ENCODE measurements at regions not wholly inside any gene's neighbourhood (a gene's known extent, or its start where the extent isn't known, plus 50 kb on each side); places are given as distances from the start of the nearest gene placed in this dataset.

DNA sequence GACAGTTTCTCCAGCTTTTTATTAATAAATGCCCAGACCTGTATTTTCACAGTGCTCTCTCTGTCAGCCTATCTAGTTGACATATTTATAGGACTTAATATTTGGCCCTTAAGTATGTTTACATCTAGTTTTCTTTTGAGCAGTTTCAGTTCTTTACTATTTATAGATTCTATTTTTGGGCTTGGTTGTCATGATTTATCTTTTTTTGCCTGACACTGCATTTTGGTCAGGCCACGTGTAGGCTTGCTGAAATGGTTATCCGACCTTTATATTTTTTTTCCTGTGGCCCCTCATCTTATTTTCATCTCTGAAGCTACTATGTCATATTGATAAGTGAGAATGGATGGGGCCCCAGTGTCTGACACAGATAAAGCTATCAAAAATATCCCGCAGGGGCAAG, 515.4 kb upstream of the FZD8 start:
- WGBS, 2 donors = 64 to 80% methylated on average over 3 of the region's 3 CpGs
- H3K9me3 ChIP-seq = no peaks in the 10 kb centered on the region
- H3K36me3 ChIP-seq = no peaks in the 10 kb centered on the region
- H3K27ac ChIP-seq = no peak overlapping the region
- no peak overlapping the region for H3K4me3 ChIP-seq
- DNase-seq = no peak
- H3K27me3 ChIP-seq = no peaks in the 10 kb centered on the region
- no peak for TF ChIP-seq POLR2A (IDR thresholded peaks at IDR 0.05)
- no peak for TF ChIP-seq EP300 (IDR thresholded peaks at IDR 0.05)
- TF ChIP-seq POLR2AphosphoS5 (IDR thresholded peaks at IDR 0.05) = no peak
- TF ChIP-seq, protein P1, sequence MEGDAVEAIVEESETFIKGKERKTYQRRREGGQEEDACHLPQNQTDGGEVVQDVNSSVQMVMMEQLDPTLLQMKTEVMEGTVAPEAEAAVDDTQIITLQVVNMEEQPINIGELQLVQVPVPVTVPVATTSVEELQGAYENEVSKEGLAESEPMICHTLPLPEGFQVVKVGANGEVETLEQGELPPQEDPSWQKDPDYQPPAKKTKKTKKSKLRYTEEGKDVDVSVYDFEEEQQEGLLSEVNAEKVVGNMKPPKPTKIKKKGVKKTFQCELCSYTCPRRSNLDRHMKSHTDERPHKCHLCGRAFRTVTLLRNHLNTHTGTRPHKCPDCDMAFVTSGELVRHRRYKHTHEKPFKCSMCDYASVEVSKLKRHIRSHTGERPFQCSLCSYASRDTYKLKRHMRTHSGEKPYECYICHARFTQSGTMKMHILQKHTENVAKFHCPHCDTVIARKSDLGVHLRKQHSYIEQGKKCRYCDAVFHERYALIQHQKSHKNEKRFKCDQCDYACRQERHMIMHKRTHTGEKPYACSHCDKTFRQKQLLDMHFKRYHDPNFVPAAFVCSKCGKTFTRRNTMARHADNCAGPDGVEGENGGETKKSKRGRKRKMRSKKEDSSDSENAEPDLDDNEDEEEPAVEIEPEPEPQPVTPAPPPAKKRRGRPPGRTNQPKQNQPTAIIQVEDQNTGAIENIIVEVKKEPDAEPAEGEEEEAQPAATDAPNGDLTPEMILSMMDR (IDR thresholded peaks at IDR 0.05) = no peak
- intact Hi-C loops (cut with DNase I) = no loop called here
- peaks cover 0 to 4% (median 0%) of the 10 kb centered on the region in 4 donors for H3K4me1 ChIP-seq

DNA sequence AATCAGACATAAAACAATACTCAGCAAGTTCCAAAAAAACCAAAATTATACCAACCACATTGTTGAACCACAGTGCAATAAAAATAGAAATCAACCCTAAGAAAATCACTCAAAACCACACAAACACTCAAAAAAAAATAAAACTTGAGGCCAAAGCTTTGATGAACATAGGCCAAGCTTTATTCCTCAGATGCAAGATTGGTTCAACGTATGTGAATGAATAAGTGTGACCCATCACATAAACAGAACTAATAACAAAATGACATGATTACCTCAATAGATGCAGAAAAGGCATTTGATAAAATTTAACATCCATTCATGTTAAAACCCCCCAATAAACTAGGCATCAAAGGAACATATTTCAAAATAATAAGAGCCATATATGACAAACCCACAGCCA, 506.1 kb upstream of the FZD8 start:
- intact Hi-C loops (cut with DNase I) = no loop called here
- no peaks in the 10 kb centered on the region for H3K27me3 ChIP-seq
- TF ChIP-seq EP300 (IDR thresholded peaks at IDR 0.05) (no peak), POLR2A (IDR thresholded peaks at IDR 0.05) (no peak), POLR2AphosphoS5 (IDR thresholded peaks at IDR 0.05) (no peak)
- TF ChIP-seq, protein P1 (IDR thresholded peaks at IDR 0.05) = no peak
- WGBS, 2 donors = 83% methylated on average over 1 of the region's 1 CpG
- H3K4me1 ChIP-seq = no peaks in the 10 kb centered on the region
- H3K27ac ChIP-seq = no peak overlapping the region
- H3K4me3 ChIP-seq = no peak overlapping the region
- peaks cover 0 to 2% (median under 1%) of the 10 kb centered on the region in 4 donors for H3K9me3 ChIP-seq
- H3K36me3 ChIP-seq = no peaks in the 10 kb centered on the region
- no peak for DNase-seq

DNA sequence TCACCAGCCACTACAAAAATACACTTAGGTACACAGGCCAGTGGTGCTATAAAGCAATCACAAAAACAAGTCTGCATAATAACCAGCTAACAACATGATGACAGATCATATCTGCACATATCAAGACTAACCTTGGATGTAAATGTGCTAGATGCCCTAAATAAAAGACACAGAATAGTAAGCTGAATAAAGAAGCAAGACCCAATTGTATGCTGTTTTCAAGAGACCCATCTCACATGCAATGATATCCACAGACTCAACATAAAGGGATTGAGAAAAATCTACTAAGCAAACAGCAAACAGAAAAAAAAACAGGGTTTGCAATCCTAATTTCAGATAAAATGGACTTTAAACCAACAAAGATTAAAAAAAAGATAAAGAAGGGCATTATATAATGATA, 505.4 kb upstream of the FZD8 start:
- Histone ChIP-seq H3K4me1 (no peaks in the 10 kb centered on the region), H3K9me3 (peaks cover 0 to 2% (median under 1%) of the 10 kb centered on the region in 4 donors), H3K4me3 (no peak overlapping the region), H3K27ac (no peak overlapping the region), H3K27me3 (no peaks in the 10 kb centered on the region), H3K36me3 (no peaks in the 10 kb centered on the region)
- intact Hi-C loops (cut with DNase I) = no loop called here
- TF ChIP-seq EP300 (IDR thresholded peaks at IDR 0.05) (no peak), POLR2A (IDR thresholded peaks at IDR 0.05) (no peak), POLR2AphosphoS5 (IDR thresholded peaks at IDR 0.05) (no peak)
- TF ChIP-seq, protein P1 (IDR thresholded peaks at IDR 0.05) = no peak
- no peak for DNase-seq

DNA sequence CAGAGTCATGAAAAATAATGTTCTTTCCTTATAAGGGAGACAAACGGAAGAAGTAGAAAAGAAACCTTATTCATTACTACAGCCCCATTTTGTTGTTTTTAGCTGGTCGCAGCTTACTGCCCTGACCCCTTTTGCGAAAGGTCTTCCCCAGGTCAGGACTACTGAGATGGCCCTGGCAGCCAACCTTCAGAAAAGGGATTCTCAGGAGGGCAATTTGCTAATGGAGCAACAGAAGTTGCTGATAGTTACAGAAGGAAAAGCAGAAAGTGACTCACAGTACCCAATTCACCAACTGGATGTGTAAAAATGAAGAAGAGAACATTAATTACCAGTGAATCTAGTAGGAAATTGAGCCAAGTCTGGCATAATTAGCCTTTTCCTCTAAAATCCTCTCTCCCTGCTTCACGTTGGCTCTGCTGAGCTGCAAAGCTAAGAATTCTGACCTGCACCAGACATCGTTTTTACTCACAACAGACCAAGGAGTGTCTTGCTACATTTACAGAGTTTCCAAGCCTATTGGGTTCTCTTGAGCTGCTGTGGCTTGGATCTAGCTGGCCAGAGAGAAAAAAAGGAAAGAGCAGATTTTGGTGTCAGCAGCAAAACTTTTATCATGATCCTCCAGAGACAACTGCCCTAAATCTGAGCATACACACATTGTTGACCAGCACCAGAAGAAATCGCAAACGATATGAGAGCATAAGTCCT, 499.9 kb upstream of the FZD8 start:
- no peaks in the 10 kb centered on the region for H3K9me3 ChIP-seq
- H3K27me3 ChIP-seq = no peaks in the 10 kb centered on the region
- peak overlapping the region in 1 of 4 donors; percentile 14 for H3K27ac ChIP-seq
- DNase-seq = no peak
- H3K4me3 ChIP-seq = no peak overlapping the region
- 67 to 75% methylated on average over 7 of the region's 7 CpGs for WGBS, 2 donors
- no peak for TF ChIP-seq POLR2A (IDR thresholded peaks at IDR 0.05)
- no peak for TF ChIP-seq POLR2AphosphoS5 (IDR thresholded peaks at IDR 0.05)
- no peak for TF ChIP-seq EP300 (IDR thresholded peaks at IDR 0.05)
- TF ChIP-seq, protein P1 (IDR thresholded peaks at IDR 0.05) = no peak
- intact Hi-C loops (cut with DNase I) = no loop called here
- H3K36me3 ChIP-seq = no peaks in the 10 kb centered on the region
- no peaks in the 10 kb centered on the region for H3K4me1 ChIP-seq

DNA sequence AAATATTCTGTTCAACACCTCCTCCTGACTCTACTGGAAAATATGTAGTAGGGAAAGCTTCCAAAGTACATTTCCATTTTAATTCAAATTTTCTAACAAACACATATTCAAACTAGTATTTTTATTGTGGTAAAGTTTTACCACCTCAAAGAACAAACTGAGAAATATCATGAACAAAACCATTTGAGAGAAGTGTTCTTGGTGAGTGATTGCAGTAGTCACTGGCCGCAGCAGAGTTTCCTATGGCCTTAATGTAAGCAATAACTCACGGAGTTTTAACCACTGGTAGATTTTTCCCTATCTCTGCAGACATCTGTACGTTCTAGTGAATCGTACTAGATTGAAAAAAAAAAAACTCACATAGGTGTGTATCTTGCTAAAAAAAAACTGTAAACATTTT, 487.0 kb upstream of the FZD8 start:
- H3K4me3 ChIP-seq = no peak overlapping the region
- H3K9me3 ChIP-seq = no peaks in the 10 kb centered on the region
- 88 to 89% methylated on average over 4 of the region's 4 CpGs for WGBS, 2 donors
- H3K27ac ChIP-seq = no peak overlapping the region
- H3K4me1 ChIP-seq = no peaks in the 10 kb centered on the region
- no peaks in the 10 kb centered on the region for H3K27me3 ChIP-seq
- no peak for DNase-seq
- TF ChIP-seq, protein P1 (IDR thresholded peaks at IDR 0.05) = no peak
- no peak for TF ChIP-seq EP300 (IDR thresholded peaks at IDR 0.05)
- TF ChIP-seq POLR2A (IDR thresholded peaks at IDR 0.05) = no peak
- no peak for TF ChIP-seq POLR2AphosphoS5 (IDR thresholded peaks at IDR 0.05)
- no peaks in the 10 kb centered on the region for H3K36me3 ChIP-seq
- intact Hi-C loops (cut with DNase I) = no loop called here
